ENCODE measurements at regions not wholly inside any gene's neighbourhood (a gene's known extent, or its start where the extent isn't known, plus 50 kb on each side); places are given as distances from the start of the nearest gene placed in this dataset.

DNA sequence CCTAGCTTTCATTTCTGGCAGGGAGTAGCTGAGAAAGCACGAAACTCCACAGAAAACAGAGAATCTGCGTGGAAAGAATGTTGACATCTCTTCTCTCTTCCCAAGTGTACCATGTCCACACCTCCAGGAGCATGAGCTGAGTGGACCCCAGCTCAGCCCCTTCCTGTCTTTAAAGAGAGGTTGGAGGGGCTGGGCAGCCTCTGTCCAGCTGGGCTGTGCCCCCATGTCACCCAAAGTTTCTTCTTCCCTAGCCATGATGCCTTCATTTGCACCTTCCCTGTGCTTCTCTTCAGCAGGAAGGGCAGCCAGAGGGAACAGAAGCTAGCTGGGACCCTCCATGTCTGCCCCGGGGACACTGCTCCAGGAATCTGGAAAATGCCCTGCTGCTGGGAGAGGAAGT, 655.0 kb upstream of the DEFB115 start:
- TF ChIP-seq, protein P1, sequence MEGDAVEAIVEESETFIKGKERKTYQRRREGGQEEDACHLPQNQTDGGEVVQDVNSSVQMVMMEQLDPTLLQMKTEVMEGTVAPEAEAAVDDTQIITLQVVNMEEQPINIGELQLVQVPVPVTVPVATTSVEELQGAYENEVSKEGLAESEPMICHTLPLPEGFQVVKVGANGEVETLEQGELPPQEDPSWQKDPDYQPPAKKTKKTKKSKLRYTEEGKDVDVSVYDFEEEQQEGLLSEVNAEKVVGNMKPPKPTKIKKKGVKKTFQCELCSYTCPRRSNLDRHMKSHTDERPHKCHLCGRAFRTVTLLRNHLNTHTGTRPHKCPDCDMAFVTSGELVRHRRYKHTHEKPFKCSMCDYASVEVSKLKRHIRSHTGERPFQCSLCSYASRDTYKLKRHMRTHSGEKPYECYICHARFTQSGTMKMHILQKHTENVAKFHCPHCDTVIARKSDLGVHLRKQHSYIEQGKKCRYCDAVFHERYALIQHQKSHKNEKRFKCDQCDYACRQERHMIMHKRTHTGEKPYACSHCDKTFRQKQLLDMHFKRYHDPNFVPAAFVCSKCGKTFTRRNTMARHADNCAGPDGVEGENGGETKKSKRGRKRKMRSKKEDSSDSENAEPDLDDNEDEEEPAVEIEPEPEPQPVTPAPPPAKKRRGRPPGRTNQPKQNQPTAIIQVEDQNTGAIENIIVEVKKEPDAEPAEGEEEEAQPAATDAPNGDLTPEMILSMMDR (IDR thresholded peaks at IDR 0.05): no peak
- no peak for TF ChIP-seq POLR2A (IDR thresholded peaks at IDR 0.05)
